Prostate gland (tissue), 2 donors: ENCODE measurements at regions not wholly inside any gene's neighbourhood (a gene's known extent, or its start where the extent isn't known, plus 50 kb on each side); places are given as distances from the start of the nearest gene placed in this dataset.

ENCODE experiments used
- DNase-seq: peaks from one replicate; pipeline ENCODE4 v3.0.0-alpha.2; 2019; ENCODE audit warnings: low spot score
- H3K27ac ChIP-seq, 2 donors: fragments of 200-600 bp; sonication (generic); 2 replicates each; pipeline ENCODE4 v1.5.1; 2017 to 2019
- H3K27me3 ChIP-seq: fragments of 200-600 bp; sonication (generic); replicated peaks from 2 replicates; pipeline ENCODE4 v1.5.1; 2019; ENCODE audit not compliant: insufficient read depth
- H3K36me3 ChIP-seq, 2 donors: fragments of 200-600 bp; sonication (generic); 1 replicate in 1 of 2; 2 replicates in 1 of 2; pipeline versions ENCODE4 v1.5.1 to v1.8.1; 2017 to 2019
- H3K4me1 ChIP-seq: fragments of 200-600 bp; sonication (generic); replicated peaks from 2 replicates; pipeline ENCODE4 v1.5.1; 2019
- H3K4me3 ChIP-seq, 2 donors: fragments of 200-600 bp; sonication (generic); 2 replicates each; pipeline ENCODE4 v1.5.1; 2017 to 2019
- H3K9me3 ChIP-seq: fragments of 200-600 bp; sonication (generic); 2 replicates; pipeline ENCODE4 v1.5.1; 2017
- POLR2A ChIP-seq: fragments of 450-650 bp; IDR thresholded peaks from one replicate; pipeline ENCODE4 v1.6.1; 2016; ENCODE audit warnings: antibody characterized with exemption, mild to moderate bottlenecking
- POLR2AphosphoS5 ChIP-seq: sonication (generic); formaldehyde crosslinking; IDR thresholded peaks from one replicate; pipeline ENCODE4 v1.6.1; 2017; ENCODE audit warnings: antibody characterized with exemption
- WGBS: methylation state at CpG from one replicate; pipeline ENCODE4 v1.1.5; 2018; 5-methylcytosine and 5-hydroxymethylcytosine counted together
- intact Hi-C: fragments of 100-400 bp; cut with DNase I; formaldehyde crosslinking; loops from one replicate; pipeline ENCODE4 v1.14.2; 2022
- TF ChIP-seq, protein P1 (sequence below), 4 experiments: fragments of 200-600 bp in 2 of 4; fragments of 450-650 bp in 2 of 4; sonication (generic) in 2 of 4; IDR thresholded peaks; 1 replicate in 3 of 4; 2 replicates in 1 of 4; pipeline ENCODE4 v1.5.1; 2016 to 2019; ENCODE audit warnings: antibody characterized with exemption in 4 of 4, mild to moderate bottlenecking in 2 of 4, moderate library complexity in 2 of 4

GRCh38 chr22:34688825-34689224 is 377.1 kb upstream of the ISX start:
- DNase-seq, result no peak

DNA sequence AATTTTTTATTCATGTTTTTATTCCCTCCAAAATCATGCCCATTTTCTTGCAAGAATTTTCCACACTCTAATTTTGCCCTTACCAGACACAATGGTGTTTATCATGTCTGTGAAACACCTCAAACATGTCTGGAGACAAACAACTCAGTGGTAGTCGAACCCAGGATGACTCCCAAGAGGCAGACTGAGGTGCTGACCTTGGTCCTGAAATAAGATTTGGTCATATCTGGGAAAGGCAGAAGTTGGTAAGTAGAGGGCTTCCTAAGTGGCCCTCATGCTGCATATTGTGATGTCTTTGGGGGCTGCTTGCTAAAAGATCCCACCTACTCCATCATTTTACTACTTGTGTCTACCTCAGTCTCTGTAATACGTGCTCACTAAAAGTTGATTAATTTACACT is 369.4 kb upstream of the ISX start:
- H3K27me3 ChIP-seq, result no peaks in the 10 kb centered on the region
- TF ChIP-seq POLR2A (no peak), POLR2AphosphoS5 (no peak)
- TF ChIP-seq, protein P1, sequence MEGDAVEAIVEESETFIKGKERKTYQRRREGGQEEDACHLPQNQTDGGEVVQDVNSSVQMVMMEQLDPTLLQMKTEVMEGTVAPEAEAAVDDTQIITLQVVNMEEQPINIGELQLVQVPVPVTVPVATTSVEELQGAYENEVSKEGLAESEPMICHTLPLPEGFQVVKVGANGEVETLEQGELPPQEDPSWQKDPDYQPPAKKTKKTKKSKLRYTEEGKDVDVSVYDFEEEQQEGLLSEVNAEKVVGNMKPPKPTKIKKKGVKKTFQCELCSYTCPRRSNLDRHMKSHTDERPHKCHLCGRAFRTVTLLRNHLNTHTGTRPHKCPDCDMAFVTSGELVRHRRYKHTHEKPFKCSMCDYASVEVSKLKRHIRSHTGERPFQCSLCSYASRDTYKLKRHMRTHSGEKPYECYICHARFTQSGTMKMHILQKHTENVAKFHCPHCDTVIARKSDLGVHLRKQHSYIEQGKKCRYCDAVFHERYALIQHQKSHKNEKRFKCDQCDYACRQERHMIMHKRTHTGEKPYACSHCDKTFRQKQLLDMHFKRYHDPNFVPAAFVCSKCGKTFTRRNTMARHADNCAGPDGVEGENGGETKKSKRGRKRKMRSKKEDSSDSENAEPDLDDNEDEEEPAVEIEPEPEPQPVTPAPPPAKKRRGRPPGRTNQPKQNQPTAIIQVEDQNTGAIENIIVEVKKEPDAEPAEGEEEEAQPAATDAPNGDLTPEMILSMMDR (IDR thresholded peaks at IDR 0.05), result no peak
- 17% methylated on average over 2 of the region's 2 CpGs for WGBS
- no peak overlapping the region for H3K4me3 ChIP-seq
- intact Hi-C loops, result no loop called here
- no peak overlapping the region for H3K27ac ChIP-seq
- H3K4me1 ChIP-seq, result no peaks in the 10 kb centered on the region
- no peak for DNase-seq
- no peaks in the 10 kb centered on the region for H3K36me3 ChIP-seq
- no peaks in the 10 kb centered on the region for H3K9me3 ChIP-seq

More at GRCh38 chr22:34688825-34689224, 377.1 kb upstream of the ISX start:
- WGBS, result 71% methylated on average over 1 of the region's 1 CpG
- TF ChIP-seq POLR2AphosphoS5, result no peak
- TF ChIP-seq POLR2A, result no peak
- TF ChIP-seq, protein P1 (IDR thresholded peaks at IDR 0.05), result no peak
- no peaks in the 10 kb centered on the region for H3K36me3 ChIP-seq
- H3K27me3 ChIP-seq, result no peaks in the 10 kb centered on the region
- no peaks in the 10 kb centered on the region for H3K9me3 ChIP-seq
- no peak overlapping the region for H3K27ac ChIP-seq
- H3K4me3 ChIP-seq, result no peak overlapping the region
- H3K4me1 ChIP-seq, result no peaks in the 10 kb centered on the region
- intact Hi-C loops, result no loop called here

GRCh38 chr22:34702279-34702678 is 363.7 kb upstream of the ISX start:
- H3K27ac ChIP-seq, result no peak overlapping the region
- no peak for DNase-seq
- intact Hi-C loops, result no loop called here
- no peaks in the 10 kb centered on the region for H3K4me1 ChIP-seq
- H3K27me3 ChIP-seq, result no peaks in the 10 kb centered on the region
- TF ChIP-seq, protein P1 (IDR thresholded peaks at IDR 0.05), result no peak
- no peak for TF ChIP-seq POLR2AphosphoS5
- no peak for TF ChIP-seq POLR2A
- H3K4me3 ChIP-seq, result no peak overlapping the region
- H3K9me3 ChIP-seq, result no peaks in the 10 kb centered on the region
- 41% methylated on average over 2 of the region's 2 CpGs for WGBS
- H3K36me3 ChIP-seq, result no peaks in the 10 kb centered on the region

- 72% methylated on average over 2 of the region's 2 CpGs for WGBS
- TF ChIP-seq, protein P1 (IDR thresholded peaks at IDR 0.05), result no peak
- TF ChIP-seq POLR2AphosphoS5 (no peak), POLR2A (no peak)
- Histone ChIP-seq H3K27ac (no peak overlapping the region), H3K27me3 (no peaks in the 10 kb centered on the region), H3K36me3 (no peaks in the 10 kb centered on the region), H3K4me3 (no peak overlapping the region), H3K4me1 (no peaks in the 10 kb centered on the region), H3K9me3 (no peaks in the 10 kb centered on the region)
- DNase-seq, result no peak
- intact Hi-C loops, result no loop called here
Observed at GRCh38 chr22:34709641-34710040, 356.3 kb upstream of the ISX start.

- Histone ChIP-seq H3K4me3 (no peak overlapping the region), H3K9me3 (no peaks in the 10 kb centered on the region), H3K27ac (no peak overlapping the region), H3K36me3 (no peaks in the 10 kb centered on the region), H3K4me1 (no peaks in the 10 kb centered on the region), H3K27me3 (no peaks in the 10 kb centered on the region)
- intact Hi-C loops, result no loop called here
- TF ChIP-seq POLR2A, result no peak
- no peak for TF ChIP-seq POLR2AphosphoS5
- TF ChIP-seq, protein P1 (IDR thresholded peaks at IDR 0.05), result no peak
- WGBS, result 83% methylated on average over 2 of the region's 2 CpGs
- DNase-seq, result no peak
Observed at GRCh38 chr22:34722901-34723300, 343.1 kb upstream of the ISX start.
